ENCODE measurements at regions not wholly inside any gene's neighbourhood (a gene's known extent, or its start where the extent isn't known, plus 50 kb on each side); places are given as distances from the start of the nearest gene placed in this dataset.

DNA sequence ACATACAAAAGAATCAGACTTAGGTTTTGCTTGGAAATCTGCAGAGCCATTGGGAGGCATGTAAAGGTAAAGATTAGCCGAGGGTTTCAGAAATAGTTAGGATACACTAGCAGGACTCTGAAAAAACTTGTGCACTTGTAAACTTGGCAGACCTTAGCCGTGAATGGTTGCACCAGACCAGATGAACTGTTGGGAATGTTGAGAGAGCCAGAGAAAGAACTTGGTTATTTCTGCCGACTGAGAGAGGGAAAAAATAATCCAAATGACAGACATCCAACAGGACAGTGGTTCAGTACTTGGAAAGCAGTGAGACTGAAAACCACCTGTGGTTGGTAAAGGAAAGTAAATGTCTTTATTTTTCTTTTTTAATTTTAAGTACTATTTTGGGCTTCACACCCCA is 222.5 kb upstream of the DDHD1 start:
- Mint-ChIP-seq H3K27me3 (ENCODE audit: insufficient read depth, low read depth, poor library complexity) (peaks cover 3% of the 10 kb centered on the region), H3K4me1 (no peaks in the 10 kb centered on the region), H3K27ac (no peak overlapping the region), H3K4me3 (no peak overlapping the region), H3K36me3 (ENCODE audit: low read depth) (0 out of 3 replicates have a peak, but pooled peaks cover 2% of the 10 kb centered on the region), H3K9me3 (no peaks in the 10 kb centered on the region)
- TF ChIP-seq JUNB (IDR thresholded peaks at IDR 0.05; ENCODE audit: unreplicated experiment) (no peak), ZNF114 (CRISPR knock-in tag; IDR thresholded peaks at IDR 0.05) (no peak), NANOG (IDR thresholded peaks at IDR 0.05; ENCODE audit: borderline replicate concordance) (no peak), CREB1 (CRISPR knock-in tag; IDR thresholded peaks at IDR 0.05; ENCODE audit: low read depth) (no peak), ZNF331 (CRISPR knock-in tag; IDR thresholded peaks at IDR 0.05; ENCODE audit: low read depth) (no peak), EZH2phosphoT487 (IDR thresholded peaks at IDR 0.05; ENCODE audit: unreplicated experiment) (no peak), EZH2 (IDR thresholded peaks at IDR 0.05; ENCODE audit: low read depth, unreplicated experiment) (no peak), STAT1 (IDR thresholded peaks at IDR 0.05; ENCODE audit: unreplicated experiment) (no peak), POLR2AphosphoS5 (IDR thresholded peaks at IDR 0.05; ENCODE audit: low read depth) (no peak)
- TF ChIP-seq, protein P1, sequence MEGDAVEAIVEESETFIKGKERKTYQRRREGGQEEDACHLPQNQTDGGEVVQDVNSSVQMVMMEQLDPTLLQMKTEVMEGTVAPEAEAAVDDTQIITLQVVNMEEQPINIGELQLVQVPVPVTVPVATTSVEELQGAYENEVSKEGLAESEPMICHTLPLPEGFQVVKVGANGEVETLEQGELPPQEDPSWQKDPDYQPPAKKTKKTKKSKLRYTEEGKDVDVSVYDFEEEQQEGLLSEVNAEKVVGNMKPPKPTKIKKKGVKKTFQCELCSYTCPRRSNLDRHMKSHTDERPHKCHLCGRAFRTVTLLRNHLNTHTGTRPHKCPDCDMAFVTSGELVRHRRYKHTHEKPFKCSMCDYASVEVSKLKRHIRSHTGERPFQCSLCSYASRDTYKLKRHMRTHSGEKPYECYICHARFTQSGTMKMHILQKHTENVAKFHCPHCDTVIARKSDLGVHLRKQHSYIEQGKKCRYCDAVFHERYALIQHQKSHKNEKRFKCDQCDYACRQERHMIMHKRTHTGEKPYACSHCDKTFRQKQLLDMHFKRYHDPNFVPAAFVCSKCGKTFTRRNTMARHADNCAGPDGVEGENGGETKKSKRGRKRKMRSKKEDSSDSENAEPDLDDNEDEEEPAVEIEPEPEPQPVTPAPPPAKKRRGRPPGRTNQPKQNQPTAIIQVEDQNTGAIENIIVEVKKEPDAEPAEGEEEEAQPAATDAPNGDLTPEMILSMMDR (conservative IDR thresholded peaks at IDR 0.05; ENCODE audit: low read depth in 2 of 2): no peak
- TF ChIP-seq, protein P2, sequence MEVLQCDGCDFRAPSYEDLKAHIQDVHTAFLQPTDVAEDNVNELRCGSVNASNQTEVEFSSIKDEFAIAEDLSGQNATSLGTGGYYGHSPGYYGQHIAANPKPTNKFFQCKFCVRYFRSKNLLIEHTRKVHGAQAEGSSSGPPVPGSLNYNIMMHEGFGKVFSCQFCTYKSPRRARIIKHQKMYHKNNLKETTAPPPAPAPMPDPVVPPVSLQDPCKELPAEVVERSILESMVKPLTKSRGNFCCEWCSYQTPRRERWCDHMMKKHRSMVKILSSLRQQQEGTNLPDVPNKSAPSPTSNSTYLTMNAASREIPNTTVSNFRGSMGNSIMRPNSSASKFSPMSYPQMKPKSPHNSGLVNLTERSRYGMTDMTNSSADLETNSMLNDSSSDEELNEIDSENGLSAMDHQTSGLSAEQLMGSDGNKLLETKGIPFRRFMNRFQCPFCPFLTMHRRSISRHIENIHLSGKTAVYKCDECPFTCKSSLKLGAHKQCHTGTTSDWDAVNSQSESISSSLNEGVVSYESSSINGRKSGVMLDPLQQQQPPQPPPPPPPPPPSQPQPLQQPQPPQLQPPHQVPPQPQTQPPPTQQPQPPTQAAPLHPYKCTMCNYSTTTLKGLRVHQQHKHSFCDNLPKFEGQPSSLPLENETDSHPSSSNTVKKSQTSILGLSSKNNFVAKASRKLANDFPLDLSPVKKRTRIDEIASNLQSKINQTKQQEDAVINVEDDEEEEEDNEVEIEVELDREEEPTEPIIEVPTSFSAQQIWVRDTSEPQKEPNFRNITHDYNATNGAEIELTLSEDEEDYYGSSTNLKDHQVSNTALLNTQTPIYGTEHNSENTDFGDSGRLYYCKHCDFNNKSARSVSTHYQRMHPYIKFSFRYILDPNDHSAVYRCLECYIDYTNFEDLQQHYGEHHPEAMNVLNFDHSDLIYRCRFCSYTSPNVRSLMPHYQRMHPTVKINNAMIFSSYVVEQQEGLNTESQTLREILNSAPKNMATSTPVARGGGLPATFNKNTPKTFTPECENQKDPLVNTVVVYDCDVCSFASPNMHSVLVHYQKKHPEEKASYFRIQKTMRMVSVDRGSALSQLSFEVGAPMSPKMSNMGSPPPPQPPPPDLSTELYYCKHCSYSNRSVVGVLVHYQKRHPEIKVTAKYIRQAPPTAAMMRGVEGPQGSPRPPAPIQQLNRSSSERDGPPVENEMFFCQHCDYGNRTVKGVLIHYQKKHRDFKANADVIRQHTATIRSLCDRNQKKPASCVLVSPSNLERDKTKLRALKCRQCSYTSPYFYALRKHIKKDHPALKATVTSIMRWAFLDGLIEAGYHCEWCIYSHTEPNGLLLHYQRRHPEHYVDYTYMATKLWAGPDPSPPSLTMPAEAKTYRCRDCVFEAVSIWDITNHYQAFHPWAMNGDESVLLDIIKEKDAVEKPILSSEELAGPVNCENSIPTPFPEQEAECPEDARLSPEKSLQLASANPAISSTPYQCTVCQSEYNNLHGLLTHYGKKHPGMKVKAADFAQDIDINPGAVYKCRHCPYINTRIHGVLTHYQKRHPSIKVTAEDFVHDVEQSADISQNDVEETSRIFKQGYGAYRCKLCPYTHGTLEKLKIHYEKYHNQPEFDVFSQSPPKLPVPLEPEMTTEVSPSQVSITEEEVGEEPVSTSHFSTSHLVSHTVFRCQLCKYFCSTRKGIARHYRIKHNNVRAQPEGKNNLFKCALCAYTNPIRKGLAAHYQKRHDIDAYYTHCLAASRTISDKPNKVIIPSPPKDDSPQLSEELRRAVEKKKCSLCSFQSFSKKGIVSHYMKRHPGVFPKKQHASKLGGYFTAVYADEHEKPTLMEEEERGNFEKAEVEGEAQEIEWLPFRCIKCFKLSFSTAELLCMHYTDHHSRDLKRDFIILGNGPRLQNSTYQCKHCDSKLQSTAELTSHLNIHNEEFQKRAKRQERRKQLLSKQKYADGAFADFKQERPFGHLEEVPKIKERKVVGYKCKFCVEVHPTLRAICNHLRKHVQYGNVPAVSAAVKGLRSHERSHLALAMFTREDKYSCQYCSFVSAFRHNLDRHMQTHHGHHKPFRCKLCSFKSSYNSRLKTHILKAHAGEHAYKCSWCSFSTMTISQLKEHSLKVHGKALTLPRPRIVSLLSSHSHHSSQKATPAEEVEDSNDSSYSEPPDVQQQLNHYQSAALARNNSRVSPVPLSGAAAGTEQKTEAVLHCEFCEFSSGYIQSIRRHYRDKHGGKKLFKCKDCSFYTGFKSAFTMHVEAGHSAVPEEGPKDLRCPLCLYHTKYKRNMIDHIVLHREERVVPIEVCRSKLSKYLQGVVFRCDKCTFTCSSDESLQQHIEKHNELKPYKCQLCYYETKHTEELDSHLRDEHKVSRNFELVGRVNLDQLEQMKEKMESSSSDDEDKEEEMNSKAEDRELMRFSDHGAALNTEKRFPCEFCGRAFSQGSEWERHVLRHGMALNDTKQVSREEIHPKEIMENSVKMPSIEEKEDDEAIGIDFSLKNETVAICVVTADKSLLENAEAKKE (CRISPR knock-in tag; IDR thresholded peaks at IDR 0.05): no peak
- TF ChIP-seq, protein P3, sequence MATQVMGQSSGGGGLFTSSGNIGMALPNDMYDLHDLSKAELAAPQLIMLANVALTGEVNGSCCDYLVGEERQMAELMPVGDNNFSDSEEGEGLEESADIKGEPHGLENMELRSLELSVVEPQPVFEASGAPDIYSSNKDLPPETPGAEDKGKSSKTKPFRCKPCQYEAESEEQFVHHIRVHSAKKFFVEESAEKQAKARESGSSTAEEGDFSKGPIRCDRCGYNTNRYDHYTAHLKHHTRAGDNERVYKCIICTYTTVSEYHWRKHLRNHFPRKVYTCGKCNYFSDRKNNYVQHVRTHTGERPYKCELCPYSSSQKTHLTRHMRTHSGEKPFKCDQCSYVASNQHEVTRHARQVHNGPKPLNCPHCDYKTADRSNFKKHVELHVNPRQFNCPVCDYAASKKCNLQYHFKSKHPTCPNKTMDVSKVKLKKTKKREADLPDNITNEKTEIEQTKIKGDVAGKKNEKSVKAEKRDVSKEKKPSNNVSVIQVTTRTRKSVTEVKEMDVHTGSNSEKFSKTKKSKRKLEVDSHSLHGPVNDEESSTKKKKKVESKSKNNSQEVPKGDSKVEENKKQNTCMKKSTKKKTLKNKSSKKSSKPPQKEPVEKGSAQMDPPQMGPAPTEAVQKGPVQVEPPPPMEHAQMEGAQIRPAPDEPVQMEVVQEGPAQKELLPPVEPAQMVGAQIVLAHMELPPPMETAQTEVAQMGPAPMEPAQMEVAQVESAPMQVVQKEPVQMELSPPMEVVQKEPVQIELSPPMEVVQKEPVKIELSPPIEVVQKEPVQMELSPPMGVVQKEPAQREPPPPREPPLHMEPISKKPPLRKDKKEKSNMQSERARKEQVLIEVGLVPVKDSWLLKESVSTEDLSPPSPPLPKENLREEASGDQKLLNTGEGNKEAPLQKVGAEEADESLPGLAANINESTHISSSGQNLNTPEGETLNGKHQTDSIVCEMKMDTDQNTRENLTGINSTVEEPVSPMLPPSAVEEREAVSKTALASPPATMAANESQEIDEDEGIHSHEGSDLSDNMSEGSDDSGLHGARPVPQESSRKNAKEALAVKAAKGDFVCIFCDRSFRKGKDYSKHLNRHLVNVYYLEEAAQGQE (IDR thresholded peaks at IDR 0.05; ENCODE audit: unreplicated experiment): no peak
- TF ChIP-seq, protein P4, sequence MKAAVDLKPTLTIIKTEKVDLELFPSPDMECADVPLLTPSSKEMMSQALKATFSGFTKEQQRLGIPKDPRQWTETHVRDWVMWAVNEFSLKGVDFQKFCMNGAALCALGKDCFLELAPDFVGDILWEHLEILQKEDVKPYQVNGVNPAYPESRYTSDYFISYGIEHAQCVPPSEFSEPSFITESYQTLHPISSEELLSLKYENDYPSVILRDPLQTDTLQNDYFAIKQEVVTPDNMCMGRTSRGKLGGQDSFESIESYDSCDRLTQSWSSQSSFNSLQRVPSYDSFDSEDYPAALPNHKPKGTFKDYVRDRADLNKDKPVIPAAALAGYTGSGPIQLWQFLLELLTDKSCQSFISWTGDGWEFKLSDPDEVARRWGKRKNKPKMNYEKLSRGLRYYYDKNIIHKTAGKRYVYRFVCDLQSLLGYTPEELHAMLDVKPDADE (IDR thresholded peaks at IDR 0.05): no peak
- Histone ChIP-seq H3K9me2 (ENCODE audit: insufficient read depth) (peaks cover 19% of the 10 kb centered on the region), H2AFZ (0 out of 2 replicates have a peak overlapping the region, but pooled peaks have one; percentile 21), H3K79me2 (replicated peaks; ENCODE audit: insufficient read depth) (no peaks in the 10 kb centered on the region), H3K27ac (ENCODE audit: low read depth) (no peak overlapping the region), H3F3A (replicated peaks; ENCODE audit: low read depth) (no peaks in the 10 kb centered on the region), H3K4me1 (ENCODE audit: insufficient read depth) (no peaks in the 10 kb centered on the region), H4K20me1 (replicated peaks; ENCODE audit: insufficient read depth) (no peaks in the 10 kb centered on the region), H3K4me3 (no peak overlapping the region), H3K4me2 (no peak overlapping the region), H3K36me3 (ENCODE audit: insufficient read depth) (no peaks in the 10 kb centered on the region), H3K27me3 (ENCODE audit: insufficient read depth) (no peaks in the 10 kb centered on the region)
- no peak for DNase-seq (ENCODE audit: low spot score)
- no peak for ATAC-seq

All from GM23338 (cell line).